Vagina (tissue), 2 donors: ENCODE measurements at regions not wholly inside any gene's neighbourhood (a gene's known extent, or its start where the extent isn't known, plus 50 kb on each side); places are given as distances from the start of the nearest gene placed in this dataset.

Experiments
- POLR2A ChIP-seq, 2 donors: fragments of 450-650 bp; IDR thresholded peaks; one replicate each; pipeline ENCODE4 v1.6.1; 2017; ENCODE audit warnings: antibody characterized with exemption in 2 of 2, mild to moderate bottlenecking in 2 of 2, moderate library complexity in 2 of 2
- TF ChIP-seq, protein P1 (sequence below), 3 experiments: fragments of 450-650 bp in 2 of 3; fragments of 200-600 bp in 1 of 3; sonication (generic) in 1 of 3; IDR thresholded peaks; one replicate each; pipeline ENCODE4 v1.5.1; 2017 to 2019; ENCODE audit warnings: antibody characterized with exemption in 3 of 3, mild to moderate bottlenecking in 2 of 3, moderate library complexity in 2 of 3

DNA sequence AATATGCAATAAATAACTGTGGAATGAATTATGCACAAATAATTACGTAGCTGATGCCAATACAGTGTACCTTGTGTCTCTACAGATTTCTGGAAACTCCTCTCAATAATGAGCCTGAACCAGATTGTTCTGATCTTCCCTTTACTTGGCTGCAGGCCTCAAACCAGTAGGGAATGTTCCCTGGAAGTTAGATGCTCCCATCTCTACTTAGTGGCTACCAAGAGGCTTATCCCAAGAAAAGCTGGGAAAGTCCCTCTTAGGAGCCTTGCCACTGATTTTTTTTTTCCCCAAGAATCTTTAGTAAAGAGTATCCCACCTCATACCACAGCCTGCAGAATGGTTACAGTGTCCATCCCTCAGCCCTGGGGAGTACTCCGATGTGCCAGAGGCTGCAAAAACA lies 702.1 kb downstream of the RFPL4B start:
- TF ChIP-seq, protein P1, sequence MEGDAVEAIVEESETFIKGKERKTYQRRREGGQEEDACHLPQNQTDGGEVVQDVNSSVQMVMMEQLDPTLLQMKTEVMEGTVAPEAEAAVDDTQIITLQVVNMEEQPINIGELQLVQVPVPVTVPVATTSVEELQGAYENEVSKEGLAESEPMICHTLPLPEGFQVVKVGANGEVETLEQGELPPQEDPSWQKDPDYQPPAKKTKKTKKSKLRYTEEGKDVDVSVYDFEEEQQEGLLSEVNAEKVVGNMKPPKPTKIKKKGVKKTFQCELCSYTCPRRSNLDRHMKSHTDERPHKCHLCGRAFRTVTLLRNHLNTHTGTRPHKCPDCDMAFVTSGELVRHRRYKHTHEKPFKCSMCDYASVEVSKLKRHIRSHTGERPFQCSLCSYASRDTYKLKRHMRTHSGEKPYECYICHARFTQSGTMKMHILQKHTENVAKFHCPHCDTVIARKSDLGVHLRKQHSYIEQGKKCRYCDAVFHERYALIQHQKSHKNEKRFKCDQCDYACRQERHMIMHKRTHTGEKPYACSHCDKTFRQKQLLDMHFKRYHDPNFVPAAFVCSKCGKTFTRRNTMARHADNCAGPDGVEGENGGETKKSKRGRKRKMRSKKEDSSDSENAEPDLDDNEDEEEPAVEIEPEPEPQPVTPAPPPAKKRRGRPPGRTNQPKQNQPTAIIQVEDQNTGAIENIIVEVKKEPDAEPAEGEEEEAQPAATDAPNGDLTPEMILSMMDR (IDR thresholded peaks at IDR 0.05), result no peak
- TF ChIP-seq POLR2A (IDR thresholded peaks at IDR 0.05), result no peak
